ENCODE measurements at regions not wholly inside any gene's neighbourhood (a gene's known extent, or its start where the extent isn't known, plus 50 kb on each side); places are given as distances from the start of the nearest gene placed in this dataset.

GRCh38 chr4:166501941-166502382 is 628.9 kb downstream of the TLL1 start:
- DNase-seq (ENCODE audit: low spot score) = peak; percentile 62
- no peaks in the 10 kb centered on the region for H3K27me3 ChIP-seq
- H2AFZ ChIP-seq = no peak overlapping the region
- H3K36me3 ChIP-seq (replicated peaks; ENCODE audit: insufficient read depth, low read depth) = no peaks in the 10 kb centered on the region
- 36% methylated on average over 13 of the region's 13 CpGs for WGBS (ENCODE audit: low lambda C conversion rate, missing lambda C conversion rate)
- TF ChIP-seq EZH2 (IDR thresholded peaks at IDR 0.05; ENCODE audit: borderline replicate concordance) (no peak), CTCF (IDR thresholded peaks at IDR 0.05; ENCODE audit: poor library complexity) (peak; percentile 55), EZH2phosphoT487 (IDR thresholded peaks at IDR 0.05; ENCODE audit: low read depth, severe bottlenecking, unreplicated experiment) (no peak)
- H3K4me3 ChIP-seq = no peak overlapping the region
- peaks cover 13% of the 10 kb centered on the region for H3K4me1 ChIP-seq (ENCODE audit: insufficient read depth)
- no peaks in the 10 kb centered on the region for H3K9me3 ChIP-seq (ENCODE audit: low read depth)
- no peaks in the 10 kb centered on the region for H3K79me2 ChIP-seq
- no peak overlapping the region for H3K4me2 ChIP-seq
- H4K20me1 ChIP-seq (ENCODE audit: insufficient read depth, poor library complexity, severe bottlenecking) = no peaks in the 10 kb centered on the region
- H3K9me2 ChIP-seq (replicated peaks; ENCODE audit: insufficient read depth) = no peaks in the 10 kb centered on the region
- no peak overlapping the region for H3K27ac ChIP-seq

GRCh38 chr4:166502660-166503059 is 629.6 kb downstream of the TLL1 start:
- H3K79me2 ChIP-seq = no peaks in the 10 kb centered on the region

GRCh38 chr4:166506051-166506450 is 633.0 kb downstream of the TLL1 start:
- Histone ChIP-seq H3K9me3 (ENCODE audit: low read depth) (no peaks in the 10 kb centered on the region), H2AFZ (no peak overlapping the region), H3K79me2 (no peaks in the 10 kb centered on the region), H4K20me1 (ENCODE audit: insufficient read depth, poor library complexity, severe bottlenecking) (no peaks in the 10 kb centered on the region), H3K27me3 (peaks cover 3% of the 10 kb centered on the region), H3K9me2 (replicated peaks; ENCODE audit: insufficient read depth) (no peaks in the 10 kb centered on the region), H3K36me3 (replicated peaks; ENCODE audit: insufficient read depth, low read depth) (no peaks in the 10 kb centered on the region), H3K27ac (no peak overlapping the region), H3K4me3 (no peak overlapping the region), H3K4me1 (ENCODE audit: insufficient read depth) (no peaks in the 10 kb centered on the region), H3K4me2 (no peak overlapping the region)
- no peak for TF ChIP-seq EZH2phosphoT487 (IDR thresholded peaks at IDR 0.05; ENCODE audit: low read depth, severe bottlenecking, unreplicated experiment)
- TF ChIP-seq EZH2 (IDR thresholded peaks at IDR 0.05; ENCODE audit: borderline replicate concordance) = no peak
- TF ChIP-seq CTCF (IDR thresholded peaks at IDR 0.05; ENCODE audit: poor library complexity) = no peak
- no peak for DNase-seq (ENCODE audit: low spot score)
- WGBS (ENCODE audit: low lambda C conversion rate, missing lambda C conversion rate) = 33% methylated on average over 3 of the region's 3 CpGs

More at GRCh38 chr4:166502660-166503059, 629.6 kb downstream of the TLL1 start:
- Histone ChIP-seq H3K9me3 (ENCODE audit: low read depth) (no peaks in the 10 kb centered on the region), H3K4me3 (no peak overlapping the region), H3K36me3 (replicated peaks; ENCODE audit: insufficient read depth, low read depth) (no peaks in the 10 kb centered on the region), H3K4me2 (no peak overlapping the region), H3K9me2 (replicated peaks; ENCODE audit: insufficient read depth) (no peaks in the 10 kb centered on the region), H3K27me3 (no peaks in the 10 kb centered on the region), H3K4me1 (ENCODE audit: insufficient read depth) (peaks cover 13% of the 10 kb centered on the region), H2AFZ (no peak overlapping the region), H4K20me1 (ENCODE audit: insufficient read depth, poor library complexity, severe bottlenecking) (no peaks in the 10 kb centered on the region), H3K27ac (no peak overlapping the region)
- no peak for TF ChIP-seq EZH2 (IDR thresholded peaks at IDR 0.05; ENCODE audit: borderline replicate concordance)
- TF ChIP-seq CTCF (IDR thresholded peaks at IDR 0.05; ENCODE audit: poor library complexity) = no peak
- TF ChIP-seq EZH2phosphoT487 (IDR thresholded peaks at IDR 0.05; ENCODE audit: low read depth, severe bottlenecking, unreplicated experiment) = no peak
- WGBS (ENCODE audit: low lambda C conversion rate, missing lambda C conversion rate) = 87% methylated on average over 9 of the region's 9 CpGs
- DNase-seq (ENCODE audit: low spot score) = no peak

GRCh38 chr4:166512267-166512666 is 639.2 kb downstream of the TLL1 start:
- WGBS (ENCODE audit: low lambda C conversion rate, missing lambda C conversion rate) = 81% methylated on average over 5 of the region's 5 CpGs
- no peaks in the 10 kb centered on the region for H3K4me1 ChIP-seq (ENCODE audit: insufficient read depth)
- no peak overlapping the region for H2AFZ ChIP-seq

More at GRCh38 chr4:166512267-166512666, 639.2 kb downstream of the TLL1 start:
- no peaks in the 10 kb centered on the region for H3K36me3 ChIP-seq (replicated peaks; ENCODE audit: insufficient read depth, low read depth)
- TF ChIP-seq EZH2 (IDR thresholded peaks at IDR 0.05; ENCODE audit: borderline replicate concordance) (no peak), CTCF (IDR thresholded peaks at IDR 0.05; ENCODE audit: poor library complexity) (no peak), EZH2phosphoT487 (IDR thresholded peaks at IDR 0.05; ENCODE audit: low read depth, severe bottlenecking, unreplicated experiment) (no peak)
- no peak for DNase-seq (ENCODE audit: low spot score)
- H3K9me3 ChIP-seq (ENCODE audit: low read depth) = no peaks in the 10 kb centered on the region
- H4K20me1 ChIP-seq (ENCODE audit: insufficient read depth, poor library complexity, severe bottlenecking) = no peaks in the 10 kb centered on the region
- H3K4me2 ChIP-seq = no peak overlapping the region
- peaks cover 3% of the 10 kb centered on the region for H3K27me3 ChIP-seq
- no peaks in the 10 kb centered on the region for H3K79me2 ChIP-seq
- no peak overlapping the region for H3K4me3 ChIP-seq
- H3K27ac ChIP-seq = no peak overlapping the region
- H3K9me2 ChIP-seq (replicated peaks; ENCODE audit: insufficient read depth) = no peaks in the 10 kb centered on the region
